Right atrium auricular region (tissue), 2 donors: ENCODE measurements at regions not wholly inside any gene's neighbourhood (a gene's known extent, or its start where the extent isn't known, plus 50 kb on each side); places are given as distances from the start of the nearest gene placed in this dataset.

ENCODE experiments used
- DNase-seq: peaks from one replicate; pipeline ENCODE4 v3.0.0-alpha.2; 2019; ENCODE audit warnings: low spot score
- H3K27ac ChIP-seq, 2 donors: fragments of 200-600 bp; sonication (generic); 1 replicate in 1 of 2; 2 replicates in 1 of 2; pipeline ENCODE4 v1.5.1; 2016 to 2019
- H3K27me3 ChIP-seq, 2 donors: fragments of 200-600 bp; sonication (generic); one replicate each; pipeline versions ENCODE4 v1.5.1 to v1.6.0; 2017 to 2019
- H3K36me3 ChIP-seq: fragments of 200-600 bp; sonication (generic); one replicate; pipeline ENCODE4 v1.5.1; 2016
- H3K4me1 ChIP-seq, 2 donors: fragments of 200-600 bp; sonication (generic); one replicate each; pipeline versions ENCODE4 v1.5.1 to v1.6.0; 2017 to 2019
- H3K4me3 ChIP-seq, 2 donors: fragments of 200-600 bp; sonication (generic); 1 replicate in 1 of 2; 2 replicates in 1 of 2; pipeline ENCODE4 v1.5.1; 2017 to 2019; ENCODE audit warnings: mild to moderate bottlenecking in 1 of 2, moderate library complexity in 1 of 2
- H3K9me3 ChIP-seq, 2 donors: fragments of 200-600 bp; sonication (generic); one replicate each; pipeline ENCODE4 v1.5.1; 2019
- TF ChIP-seq, protein P1 (sequence below), 2 donors: fragments of 200-600 bp; sonication (generic); IDR thresholded peaks; one replicate each; pipeline ENCODE4 v1.5.1; 2019; ENCODE audit warnings: antibody characterized with exemption in 2 of 2

DNA sequence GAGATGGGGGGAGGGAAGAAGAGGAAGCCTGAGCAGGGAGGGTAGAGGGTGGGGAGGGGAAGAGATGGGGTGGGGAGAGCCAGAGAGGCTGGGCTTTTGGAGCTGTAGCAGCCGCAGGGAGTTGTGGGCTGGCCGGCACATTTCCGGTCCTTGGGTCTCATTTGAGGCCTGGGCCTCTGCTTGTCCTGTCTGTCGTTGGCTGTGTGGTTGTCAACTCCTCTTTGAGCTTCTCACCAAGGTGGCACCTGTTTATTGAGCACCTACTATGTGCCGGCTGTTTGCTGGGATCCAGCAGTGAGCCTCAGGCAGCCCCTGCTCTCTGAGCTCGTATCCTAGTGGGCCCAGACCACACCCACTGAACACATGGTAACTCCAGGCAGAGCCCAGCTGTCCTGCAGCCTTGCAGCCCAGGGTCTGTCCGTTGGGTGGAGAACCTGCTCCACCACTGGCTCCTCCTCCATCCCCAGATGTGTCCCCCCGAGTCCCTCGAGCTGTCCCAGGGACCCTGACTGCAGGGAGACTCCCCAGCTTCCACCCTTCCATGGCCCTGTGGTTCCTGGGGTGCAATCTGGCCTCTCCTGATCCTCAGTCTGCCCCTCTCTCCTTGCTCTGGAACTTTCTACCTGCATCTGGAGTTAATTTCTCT lies 164.9 kb downstream of the IRF8 start:
- Histone ChIP-seq H3K4me3 (no peak overlapping the region), H3K27ac (no peak overlapping the region), H3K27me3 (no peaks in the 10 kb centered on the region), H3K9me3 (no peaks in the 10 kb centered on the region), H3K4me1 (peaks cover 0 to 37% of the 10 kb centered on the region in 2 donors), H3K36me3 (no peaks in the 10 kb centered on the region)
- no peak for DNase-seq
- TF ChIP-seq, protein P1, sequence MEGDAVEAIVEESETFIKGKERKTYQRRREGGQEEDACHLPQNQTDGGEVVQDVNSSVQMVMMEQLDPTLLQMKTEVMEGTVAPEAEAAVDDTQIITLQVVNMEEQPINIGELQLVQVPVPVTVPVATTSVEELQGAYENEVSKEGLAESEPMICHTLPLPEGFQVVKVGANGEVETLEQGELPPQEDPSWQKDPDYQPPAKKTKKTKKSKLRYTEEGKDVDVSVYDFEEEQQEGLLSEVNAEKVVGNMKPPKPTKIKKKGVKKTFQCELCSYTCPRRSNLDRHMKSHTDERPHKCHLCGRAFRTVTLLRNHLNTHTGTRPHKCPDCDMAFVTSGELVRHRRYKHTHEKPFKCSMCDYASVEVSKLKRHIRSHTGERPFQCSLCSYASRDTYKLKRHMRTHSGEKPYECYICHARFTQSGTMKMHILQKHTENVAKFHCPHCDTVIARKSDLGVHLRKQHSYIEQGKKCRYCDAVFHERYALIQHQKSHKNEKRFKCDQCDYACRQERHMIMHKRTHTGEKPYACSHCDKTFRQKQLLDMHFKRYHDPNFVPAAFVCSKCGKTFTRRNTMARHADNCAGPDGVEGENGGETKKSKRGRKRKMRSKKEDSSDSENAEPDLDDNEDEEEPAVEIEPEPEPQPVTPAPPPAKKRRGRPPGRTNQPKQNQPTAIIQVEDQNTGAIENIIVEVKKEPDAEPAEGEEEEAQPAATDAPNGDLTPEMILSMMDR (IDR thresholded peaks at IDR 0.05), result no peak

DNA sequence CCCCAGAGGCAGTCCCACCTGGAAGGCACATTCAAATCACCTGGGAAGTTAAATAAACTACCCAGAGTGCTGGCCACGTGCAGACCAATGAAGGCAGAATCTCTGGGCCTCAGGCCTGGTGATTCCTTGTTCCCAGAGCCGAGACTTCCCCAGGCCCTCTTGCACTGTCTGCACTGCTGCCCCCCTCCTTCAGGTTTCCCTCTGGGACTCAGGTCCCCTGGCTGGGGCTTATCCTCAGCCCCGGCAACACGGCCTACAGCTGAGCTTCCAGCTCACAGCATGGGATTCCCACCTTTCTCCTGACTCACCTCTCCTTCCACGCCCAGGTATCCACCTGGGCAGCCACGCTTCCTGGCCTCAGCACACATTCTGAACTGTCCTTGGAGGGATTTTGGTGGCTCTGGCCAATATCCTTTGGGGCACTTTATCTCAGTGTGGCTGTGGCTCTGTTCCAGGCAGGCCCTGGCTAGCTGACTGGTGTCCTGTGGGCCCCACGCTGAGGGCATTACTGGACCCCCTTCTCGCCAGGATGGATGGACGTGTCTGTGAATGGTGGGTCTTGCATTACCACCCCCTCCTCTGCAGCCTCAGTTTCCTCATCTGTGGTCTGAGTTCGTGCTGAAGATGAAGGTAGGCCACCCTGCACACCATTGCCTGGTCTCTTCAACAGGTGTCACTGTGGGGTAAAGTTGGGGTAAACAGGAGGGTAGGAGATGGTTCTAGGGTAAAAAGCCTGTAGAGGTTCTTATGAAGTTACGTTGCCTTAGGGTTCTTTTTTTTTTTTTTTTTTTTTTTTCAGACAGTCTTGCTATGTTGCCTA lies 165.7 kb downstream of the IRF8 start:
- TF ChIP-seq, protein P1 (IDR thresholded peaks at IDR 0.05), result no peak
- H3K36me3 ChIP-seq, result no peaks in the 10 kb centered on the region

DNA sequence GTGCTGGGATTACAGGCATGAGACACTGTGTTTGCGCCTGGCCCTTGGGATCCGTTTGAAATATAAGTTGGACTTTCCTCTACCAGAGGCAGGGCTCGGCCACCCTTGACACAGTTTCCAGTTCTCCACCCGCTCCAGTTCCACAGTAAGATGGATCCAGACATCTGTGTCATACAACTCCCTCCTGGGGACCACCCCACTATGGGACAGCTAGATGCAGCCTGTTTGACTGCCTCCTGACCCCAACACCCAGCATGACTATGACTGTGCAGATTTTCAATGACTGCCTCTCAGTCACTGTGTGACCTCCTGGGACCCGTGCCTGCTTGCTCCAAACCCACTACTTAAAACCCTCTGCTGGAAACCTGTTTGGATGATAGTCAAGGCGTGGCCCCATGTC lies 166.7 kb downstream of the IRF8 start:
- Histone ChIP-seq H3K4me1 (peaks cover 0 to 19% of the 10 kb centered on the region in 2 donors), H3K36me3 (no peaks in the 10 kb centered on the region), H3K9me3 (no peaks in the 10 kb centered on the region), H3K27ac (no peak overlapping the region), H3K27me3 (no peaks in the 10 kb centered on the region), H3K4me3 (no peak overlapping the region)
- DNase-seq, result no peak
- TF ChIP-seq, protein P1 (IDR thresholded peaks at IDR 0.05), result no peak

More for the DNA sequence above, 165.7 kb downstream of the IRF8 start:
- DNase-seq, result no peak
- Histone ChIP-seq H3K9me3 (no peaks in the 10 kb centered on the region), H3K4me1 (peaks cover 0 to 30% of the 10 kb centered on the region in 2 donors), H3K27ac (no peak overlapping the region), H3K4me3 (no peak overlapping the region), H3K27me3 (no peaks in the 10 kb centered on the region)

DNA sequence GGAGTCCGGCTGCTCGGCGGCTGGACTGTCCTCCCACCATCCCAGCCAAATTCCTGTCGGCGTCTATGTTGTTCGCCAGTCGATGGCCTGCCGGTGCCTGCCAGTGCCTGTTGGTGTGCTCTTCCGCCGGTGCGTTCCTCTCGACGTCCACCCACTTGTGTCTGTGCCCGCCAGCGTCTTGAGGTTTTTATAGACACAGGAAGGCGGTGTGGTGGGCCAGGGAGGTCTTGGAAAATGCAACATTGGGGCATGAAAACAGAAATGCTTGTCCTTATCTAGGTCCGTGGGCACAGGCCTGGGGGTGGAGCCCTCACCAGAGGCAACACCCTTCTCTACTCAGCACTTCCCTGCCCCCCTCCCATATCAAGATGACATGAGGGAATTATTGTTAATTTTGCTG lies 167.8 kb downstream of the IRF8 start:
- Histone ChIP-seq H3K4me3 (no peak overlapping the region), H3K36me3 (no peaks in the 10 kb centered on the region), H3K27me3 (no peaks in the 10 kb centered on the region), H3K4me1 (peaks cover 0 to 8% of the 10 kb centered on the region in 2 donors), H3K9me3 (no peaks in the 10 kb centered on the region), H3K27ac (no peak overlapping the region)
- TF ChIP-seq, protein P1 (IDR thresholded peaks at IDR 0.05), result no peak
- no peak for DNase-seq

DNA sequence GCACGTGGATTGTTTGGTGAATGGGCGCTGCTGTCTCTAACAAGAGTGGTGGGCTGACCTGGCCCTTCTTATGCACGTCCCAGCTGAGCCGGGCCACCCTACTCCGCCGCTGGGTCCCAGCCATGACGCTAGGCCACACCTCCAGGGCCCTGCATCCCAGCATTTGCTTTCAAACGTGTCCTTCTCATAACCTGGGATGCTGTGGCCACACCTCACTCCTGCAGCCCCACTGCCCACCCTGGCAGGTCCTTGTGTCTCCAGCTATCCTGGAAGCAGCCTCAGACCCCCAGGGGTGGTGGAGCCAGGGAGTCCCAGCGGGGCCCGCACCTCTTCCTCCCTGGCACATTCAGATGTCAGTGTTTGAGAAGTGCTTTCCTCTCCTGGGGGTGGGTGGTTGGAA lies 168.6 kb downstream of the IRF8 start:
- Histone ChIP-seq H3K4me1 (peaks cover 0 to 1% of the 10 kb centered on the region in 2 donors), H3K4me3 (no peak overlapping the region), H3K27ac (no peak overlapping the region), H3K27me3 (no peaks in the 10 kb centered on the region), H3K9me3 (no peaks in the 10 kb centered on the region), H3K36me3 (no peaks in the 10 kb centered on the region)
- DNase-seq, result no peak
- TF ChIP-seq, protein P1 (IDR thresholded peaks at IDR 0.05), result no peak
